ENCODE measurements at regions not wholly inside any gene's neighbourhood (a gene's known extent, or its start where the extent isn't known, plus 50 kb on each side); places are given as distances from the start of the nearest gene placed in this dataset.

- TF ChIP-seq, protein P1, sequence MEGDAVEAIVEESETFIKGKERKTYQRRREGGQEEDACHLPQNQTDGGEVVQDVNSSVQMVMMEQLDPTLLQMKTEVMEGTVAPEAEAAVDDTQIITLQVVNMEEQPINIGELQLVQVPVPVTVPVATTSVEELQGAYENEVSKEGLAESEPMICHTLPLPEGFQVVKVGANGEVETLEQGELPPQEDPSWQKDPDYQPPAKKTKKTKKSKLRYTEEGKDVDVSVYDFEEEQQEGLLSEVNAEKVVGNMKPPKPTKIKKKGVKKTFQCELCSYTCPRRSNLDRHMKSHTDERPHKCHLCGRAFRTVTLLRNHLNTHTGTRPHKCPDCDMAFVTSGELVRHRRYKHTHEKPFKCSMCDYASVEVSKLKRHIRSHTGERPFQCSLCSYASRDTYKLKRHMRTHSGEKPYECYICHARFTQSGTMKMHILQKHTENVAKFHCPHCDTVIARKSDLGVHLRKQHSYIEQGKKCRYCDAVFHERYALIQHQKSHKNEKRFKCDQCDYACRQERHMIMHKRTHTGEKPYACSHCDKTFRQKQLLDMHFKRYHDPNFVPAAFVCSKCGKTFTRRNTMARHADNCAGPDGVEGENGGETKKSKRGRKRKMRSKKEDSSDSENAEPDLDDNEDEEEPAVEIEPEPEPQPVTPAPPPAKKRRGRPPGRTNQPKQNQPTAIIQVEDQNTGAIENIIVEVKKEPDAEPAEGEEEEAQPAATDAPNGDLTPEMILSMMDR (IDR thresholded peaks at IDR 0.05), result no peak
- no peak for TF ChIP-seq POLR2A (IDR thresholded peaks at IDR 0.05)
Observed at GRCh38 chr11:90737444-90738050, 514.7 kb upstream of the CHORDC1 start.
